GM12878 (cell line): ENCODE measurements at regions not wholly inside any gene's neighbourhood (a gene's known extent, or its start where the extent isn't known, plus 50 kb on each side); places are given as distances from the start of the nearest gene placed in this dataset.

Experiments used
- ATAC-seq: fragments of 200-7000 bp; cut with Tn5 transposase; 3 replicates; pipeline ENCODE4 v1.9.1; 2020; ENCODE audit warnings: mild to moderate bottlenecking, moderate library complexity
- BruUV-seq: library from RNA; stranded (reverse); fragments of 400-500 nt; replicated peaks from 2 replicates; lab custom pipeline; 2021; lab: Mats Ljungman, UMichigan
- CTCF ChIA-PET: fragments of 300-600 bp; sonication (Branson Sonifier 250); formaldehyde crosslinking; extraction: SDS; loops from one replicate; lab custom pipeline; 2021; ENCODE audit warnings: inconsistent platforms; lab: Yijun Ruan, JAX
- POLR2A ChIA-PET: fragments of 350-600 bp; formaldehyde crosslinking; extraction: SDS; loops from one replicate; lab custom pipeline; 2021; ENCODE audit warnings: inconsistent platforms; lab: Charles Lee
- RAD21 ChIA-PET: fragments of 300-600 bp; sonication (Branson Sonifier 250); formaldehyde crosslinking; loops from one replicate; lab custom pipeline; 2023; ENCODE audit warnings: antibody characterized with exemption; ENCODE audit not compliant: unreplicated experiment; lab: Charles Lee
- SMC1A ChIA-PET: fragments of 300-600 bp; sonication (Branson Sonifier 250); formaldehyde crosslinking; loops from one replicate; lab custom pipeline; 2023; ENCODE audit not compliant: unreplicated experiment, uncharacterized antibody; lab: Charles Lee
- DNase-seq: peaks from one replicate; pipeline ENCODE4 v3.0.0-alpha.2; 2011; ENCODE audit warnings: low read depth, low spot score
- FAIRE-seq: peaks from 3 replicates; lab custom pipeline; 2011; peaks lifted over from hg19 to GRCh38; lab: Jason Lieb, UNC
- H2AFZ ChIP-seq: 2 replicates; pipeline ENCODE4 v1.6.0; 2011; ENCODE audit warnings: low read depth, low read length, control low read depth; ENCODE audit not compliant: control insufficient read depth
- H3K27ac ChIP-seq: 2 replicates; pipeline ENCODE4 v1.5.1; 2011; ENCODE audit warnings: control low read depth; ENCODE audit not compliant: control insufficient read depth, insufficient read depth
- H3K27me3 ChIP-seq, 2 experiments: replicated peaks in 1 of 2; 2 replicates each; pipeline versions ENCODE4 v1.6.0 to v1.6.1; 2011; ENCODE audit warnings: low read length in 1 of 2; ENCODE audit not compliant: control insufficient read depth in 2 of 2, insufficient read depth in 2 of 2
- H3K36me3 ChIP-seq, 2 experiments: 2 replicates each; pipeline ENCODE4 v1.5.1; 2011; ENCODE audit warnings: low read length in 1 of 2; ENCODE audit not compliant: control insufficient read depth in 2 of 2, insufficient read depth in 2 of 2
- H3K4me1 ChIP-seq: 2 replicates; pipeline ENCODE4 v1.6.1; 2011; ENCODE audit warnings: mild to moderate bottlenecking, low read length, moderate library complexity, mixed read lengths; ENCODE audit not compliant: control insufficient read depth, insufficient read depth
- H3K4me2 ChIP-seq: 2 replicates; pipeline ENCODE4 v1.6.0; 2011; ENCODE audit warnings: control low read depth; ENCODE audit not compliant: control insufficient read depth, insufficient read depth
- H3K4me3 ChIP-seq: fragments of 200-600 bp; sonication (generic); 2 replicates; pipeline ENCODE4 v1.5.1; 2016
- H3K79me2 ChIP-seq: 2 replicates; pipeline ENCODE4 v1.6.0; 2011; ENCODE audit warnings: low read length; ENCODE audit not compliant: control insufficient read depth, insufficient read depth
- H3K9ac ChIP-seq: 2 replicates; pipeline ENCODE4 v1.8.0; 2011; ENCODE audit warnings: low read length, control low read depth, mixed read lengths; ENCODE audit not compliant: control insufficient read depth, insufficient read depth
- H3K9me3 ChIP-seq: replicated peaks from 3 replicates; pipeline ENCODE4 v1.5.1; 2011; ENCODE audit warnings: mild to moderate bottlenecking, low read length; ENCODE audit not compliant: control insufficient read depth, insufficient read depth
- H4K20me1 ChIP-seq: 2 replicates; pipeline ENCODE4 v1.6.0; 2011; ENCODE audit not compliant: control insufficient read depth, insufficient read depth
- BHLHE40 ChIP-seq, 2 experiments: fragments of 450-650 bp in 1 of 2; IDR thresholded peaks; 2 replicates each; pipeline ENCODE4 v1.6.1; 2011 to 2017; ENCODE audit warnings: low read depth in 2 of 2, borderline replicate concordance in 1 of 2, improper control_type of control experiment in 1 of 2, low read length in 1 of 2, mild to moderate bottlenecking in 1 of 2
- ESRRA ChIP-seq: IDR thresholded peaks from 2 replicates; pipeline ENCODE4 v1.6.1; 2012; ENCODE audit warnings: mild to moderate bottlenecking, low read length, improper control_type of control experiment
- HDAC6 ChIP-seq: fragments of 200-600 bp; sonication (generic); IDR thresholded peaks from one replicate; pipeline ENCODE4 v1.8.0; 2017; ENCODE audit warnings: antibody characterized with exemption; ENCODE audit not compliant: unreplicated experiment
- KAT2A ChIP-seq: conservative IDR thresholded peaks from 2 replicates; pipeline ENCODE4 v1.6.1; 2011; ENCODE audit warnings: low read depth, low read length; ENCODE audit not compliant: control insufficient read depth
- NR2F1 ChIP-seq: fragments of 450-650 bp; conservative IDR thresholded peaks from 2 replicates; pipeline ENCODE4 v1.6.1; 2017; ENCODE audit warnings: mild to moderate bottlenecking
- TCF7 ChIP-seq: IDR thresholded peaks from 2 replicates; pipeline ENCODE4 v1.6.1; 2014; ENCODE audit warnings: antibody characterized with exemption, borderline replicate concordance
- ZNF274 ChIP-seq: IDR thresholded peaks from one replicate; pipeline ENCODE4 v1.8.0; 2011; ENCODE audit not compliant: insufficient read length, insufficient read depth
- ZNF622 ChIP-seq: fragments of 450-650 bp; IDR thresholded peaks from 2 replicates; pipeline ENCODE4 v1.6.1; 2017; ENCODE audit warnings: mild to moderate bottlenecking, inconsistent platforms
- WGBS: methylation state at CpG from one replicate; pipeline ENCODE4 v1.1.6; 2016; ENCODE audit warnings: low lambda C conversion rate; ENCODE audit not compliant: insufficient replicate concordance, insufficient coverage; ENCODE audit errors: missing lambda C conversion rate; 5-methylcytosine and 5-hydroxymethylcytosine counted together
- in situ Hi-C: fragments of 300-500 bp; cut with MboI; formaldehyde crosslinking; loops from 9 replicates; pipeline ENCODE4 v1.14.3; 2018; ENCODE audit warnings: mixed read lengths
- intact Hi-C: fragments of 100-400 bp; cut with micrococcal nuclease; formaldehyde crosslinking; loops from one replicate; pipeline ENCODE4 v1.14.2; 2022; ENCODE audit not compliant: unreplicated experiment
- TF ChIP-seq, protein P1 (sequence below): fragments of 450-650 bp; IDR thresholded peaks from 2 replicates; pipeline ENCODE4 v1.6.1; 2016; ENCODE audit warnings: mild to moderate bottlenecking
- TF ChIP-seq, protein P2 (sequence below): IDR thresholded peaks from 2 replicates; pipeline ENCODE4 v1.6.1; 2012; ENCODE audit warnings: low read depth, low read length, improper control_type of control experiment

DNA sequence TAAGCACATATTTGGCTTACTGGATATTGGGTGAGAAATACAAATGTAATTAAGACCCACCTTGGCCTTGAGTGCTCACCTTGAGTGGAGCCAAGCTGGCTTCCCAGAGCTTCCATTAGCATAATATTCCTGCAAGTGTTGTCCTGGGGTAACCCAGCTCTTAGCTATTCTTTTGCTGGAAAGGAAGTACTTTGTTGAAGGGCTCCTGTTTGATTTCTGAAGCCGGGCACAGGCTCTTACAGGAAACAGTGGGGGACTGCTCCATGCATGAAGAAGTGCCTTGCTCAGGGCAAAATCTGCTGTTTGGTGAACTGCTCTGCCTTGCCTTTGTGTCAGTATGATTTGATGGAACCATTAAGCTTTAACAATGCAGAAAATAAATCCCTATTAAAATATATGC is 325.4 kb downstream of the SMAD2 start:
- Histone ChIP-seq H3K27me3 (peaks cover 0 to 1% of the 10 kb centered on the region in 2 experiments; a peak in 1 of 4 replicates), H3K9ac (no peak overlapping the region), H3K4me3 (no peak overlapping the region), H3K79me2 (no peaks in the 10 kb centered on the region), H4K20me1 (no peaks in the 10 kb centered on the region), H3K4me1 (no peaks in the 10 kb centered on the region), H3K27ac (no peak overlapping the region), H3K36me3 (no peaks in the 10 kb centered on the region), H3K4me2 (no peak overlapping the region), H2AFZ (no peak overlapping the region), H3K9me3 (no peaks in the 10 kb centered on the region)
- ChIA-PET POLR2A (no interaction called here), CTCF (interaction anchor here (1.0 kb wide), 1 partner anchor 144 kb away, joined by 3 read pairs; no protein-coding TSS in a partner anchor), RAD21 (no interaction called here), SMC1A (no interaction called here)
- WGBS: 0% methylated on average over 1 of the region's 1 CpG
- intact Hi-C loops (no loop called here), in situ Hi-C loops (no loop called here)
- no peak for FAIRE-seq
- ATAC-seq: no peak
- no peak for DNase-seq
- no TSS peak for BruUV-seq
- TF ChIP-seq TCF7 (no peak), ESRRA (no peak), KAT2A (no peak), NR2F1 (no peak), ZNF622 (no peak), HDAC6 (no peak), ZNF274 (no peak), BHLHE40 (IDR thresholded peaks at IDR 0.05; ENCODE audit: borderline replicate concordance in 1 of 2, low read depth in 2 of 2, low read length in 1 of 2) (no peak)
- TF ChIP-seq, protein P1, sequence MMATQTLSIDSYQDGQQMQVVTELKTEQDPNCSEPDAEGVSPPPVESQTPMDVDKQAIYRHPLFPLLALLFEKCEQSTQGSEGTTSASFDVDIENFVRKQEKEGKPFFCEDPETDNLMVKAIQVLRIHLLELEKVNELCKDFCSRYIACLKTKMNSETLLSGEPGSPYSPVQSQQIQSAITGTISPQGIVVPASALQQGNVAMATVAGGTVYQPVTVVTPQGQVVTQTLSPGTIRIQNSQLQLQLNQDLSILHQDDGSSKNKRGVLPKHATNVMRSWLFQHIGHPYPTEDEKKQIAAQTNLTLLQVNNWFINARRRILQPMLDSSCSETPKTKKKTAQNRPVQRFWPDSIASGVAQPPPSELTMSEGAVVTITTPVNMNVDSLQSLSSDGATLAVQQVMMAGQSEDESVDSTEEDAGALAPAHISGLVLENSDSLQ: no peak
- TF ChIP-seq, protein P2, sequence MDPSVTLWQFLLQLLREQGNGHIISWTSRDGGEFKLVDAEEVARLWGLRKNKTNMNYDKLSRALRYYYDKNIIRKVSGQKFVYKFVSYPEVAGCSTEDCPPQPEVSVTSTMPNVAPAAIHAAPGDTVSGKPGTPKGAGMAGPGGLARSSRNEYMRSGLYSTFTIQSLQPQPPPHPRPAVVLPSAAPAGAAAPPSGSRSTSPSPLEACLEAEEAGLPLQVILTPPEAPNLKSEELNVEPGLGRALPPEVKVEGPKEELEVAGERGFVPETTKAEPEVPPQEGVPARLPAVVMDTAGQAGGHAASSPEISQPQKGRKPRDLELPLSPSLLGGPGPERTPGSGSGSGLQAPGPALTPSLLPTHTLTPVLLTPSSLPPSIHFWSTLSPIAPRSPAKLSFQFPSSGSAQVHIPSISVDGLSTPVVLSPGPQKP: no peak
